ENCODE measurements at regions not wholly inside any gene's neighbourhood (a gene's known extent, or its start where the extent isn't known, plus 50 kb on each side); places are given as distances from the start of the nearest gene placed in this dataset.

DNA sequence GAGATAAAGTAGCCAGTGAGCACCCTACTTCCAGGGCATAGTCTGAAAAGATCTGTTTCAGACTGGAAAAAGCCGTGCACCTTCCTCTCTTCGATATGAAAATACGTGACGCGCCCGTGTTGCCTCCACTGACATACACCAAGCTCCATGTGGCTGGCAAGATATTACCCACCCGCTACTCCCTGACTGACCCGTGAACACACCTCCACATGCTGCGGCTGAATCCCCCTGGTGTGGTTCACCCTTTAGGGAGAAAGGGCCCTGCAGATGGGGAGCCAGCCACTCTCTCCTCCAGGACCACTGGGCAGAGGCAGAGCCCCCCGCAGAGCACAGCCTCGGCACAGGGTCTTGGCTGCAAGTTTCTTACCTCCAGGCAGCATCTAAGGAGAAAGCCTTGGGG, 245.0 kb downstream of the BRD1 start:
- no peak for DNase-seq

DNA sequence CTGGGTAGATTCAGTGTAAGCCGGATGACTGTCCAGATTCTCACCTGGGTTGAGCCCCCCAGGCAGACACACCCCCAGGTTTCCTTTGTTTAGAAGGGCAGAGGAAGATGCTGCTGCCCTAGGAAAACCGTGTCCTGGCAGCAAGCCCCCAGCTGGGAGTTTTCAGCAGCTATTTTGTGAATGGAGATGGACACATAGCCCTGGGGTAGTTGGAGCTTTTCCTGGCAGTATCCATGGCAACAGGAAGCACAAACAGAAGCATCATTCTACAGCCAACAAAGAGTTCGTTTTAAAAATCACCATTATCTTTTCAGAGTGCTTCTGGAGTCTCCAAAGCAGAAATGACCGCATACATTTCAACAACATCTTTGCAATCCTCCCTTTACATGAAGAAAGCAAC, 245.5 kb downstream of the BRD1 start:
- no peak for DNase-seq

DNA sequence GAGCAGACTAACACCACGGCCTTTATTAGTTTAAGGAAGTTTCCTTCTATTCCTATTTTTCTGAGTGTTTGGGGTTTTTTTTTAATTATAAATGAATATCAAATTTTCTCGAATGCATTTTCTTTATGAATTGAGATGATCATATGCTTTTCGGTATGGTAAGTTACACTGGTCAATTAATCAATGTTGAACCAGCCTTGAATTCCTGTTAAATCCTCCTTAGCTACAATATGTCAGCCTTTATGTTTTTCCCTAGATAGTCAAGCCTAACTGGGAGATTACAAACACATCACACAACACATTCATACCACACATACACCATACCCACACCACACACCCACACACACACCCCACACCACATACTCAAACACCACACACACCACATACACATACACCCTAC, 247.6 kb downstream of the BRD1 start:
- no peak for DNase-seq

- no peak for DNase-seq
Measured at GRCh38 chr22:49577168-49578060, 250.3 kb downstream of the BRD1 start.

DNA sequence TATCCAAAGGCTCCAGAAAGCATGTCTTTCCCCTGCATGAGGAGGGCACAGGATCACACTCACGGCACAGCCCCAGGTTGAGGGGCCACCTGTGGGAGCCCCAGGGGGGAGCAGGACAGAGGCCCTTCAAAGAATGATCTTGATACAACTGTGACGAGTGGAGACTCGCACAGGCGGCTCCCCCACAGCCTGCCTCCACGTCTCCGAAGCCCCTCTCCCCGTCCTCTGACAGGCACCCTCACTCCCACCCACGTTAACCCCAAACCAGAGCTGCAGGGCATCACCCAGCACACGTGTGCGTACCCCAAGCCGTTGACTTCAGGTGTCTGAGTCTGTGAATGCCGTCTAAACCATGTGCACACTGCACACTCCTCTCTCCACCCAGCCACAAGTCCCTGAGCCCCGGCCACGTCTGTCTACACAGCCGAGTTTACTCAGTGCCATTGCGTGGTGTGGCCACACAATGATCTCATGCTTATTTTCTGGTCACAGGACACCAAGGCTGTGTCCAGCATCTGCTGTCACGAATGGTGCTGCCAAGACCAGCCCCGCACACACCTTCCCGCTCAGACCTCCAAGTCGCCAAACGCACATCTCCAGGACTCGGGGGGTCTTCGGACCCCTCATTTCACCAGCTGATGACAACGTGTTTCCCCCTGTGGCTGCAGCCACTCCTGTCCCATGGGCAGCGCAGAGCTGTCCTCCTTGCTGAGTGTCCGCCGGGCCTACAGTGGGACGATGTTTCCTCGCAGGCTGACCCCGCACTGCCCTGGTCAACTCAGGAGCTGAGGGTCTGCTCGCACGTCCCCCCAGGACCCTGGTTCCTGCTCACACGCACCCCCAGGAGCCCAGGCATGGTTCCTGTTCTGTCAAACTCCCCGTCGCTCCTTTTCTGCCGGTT, 251.2 kb downstream of the BRD1 start:
- no peak for DNase-seq

DNA sequence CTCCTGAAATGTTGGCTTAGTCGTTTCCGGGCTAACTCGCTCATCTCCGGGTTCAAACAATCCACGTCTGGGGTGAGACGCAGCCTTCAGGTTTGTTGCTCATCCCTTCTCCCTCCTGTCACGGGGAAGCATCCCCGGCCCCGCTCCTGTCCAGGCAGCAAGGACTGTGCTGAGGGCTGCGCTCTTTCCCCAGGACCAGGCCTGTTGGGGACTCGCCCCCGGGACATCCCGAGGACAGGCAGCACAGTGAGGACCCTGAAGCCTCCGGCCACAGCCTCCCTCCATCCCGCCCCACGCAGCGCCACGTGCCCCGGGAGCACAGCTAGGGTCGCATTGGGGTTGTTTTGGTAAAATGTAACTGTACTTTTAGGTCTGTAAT, 252.0 kb downstream of the BRD1 start:
- no peak for DNase-seq

DNA sequence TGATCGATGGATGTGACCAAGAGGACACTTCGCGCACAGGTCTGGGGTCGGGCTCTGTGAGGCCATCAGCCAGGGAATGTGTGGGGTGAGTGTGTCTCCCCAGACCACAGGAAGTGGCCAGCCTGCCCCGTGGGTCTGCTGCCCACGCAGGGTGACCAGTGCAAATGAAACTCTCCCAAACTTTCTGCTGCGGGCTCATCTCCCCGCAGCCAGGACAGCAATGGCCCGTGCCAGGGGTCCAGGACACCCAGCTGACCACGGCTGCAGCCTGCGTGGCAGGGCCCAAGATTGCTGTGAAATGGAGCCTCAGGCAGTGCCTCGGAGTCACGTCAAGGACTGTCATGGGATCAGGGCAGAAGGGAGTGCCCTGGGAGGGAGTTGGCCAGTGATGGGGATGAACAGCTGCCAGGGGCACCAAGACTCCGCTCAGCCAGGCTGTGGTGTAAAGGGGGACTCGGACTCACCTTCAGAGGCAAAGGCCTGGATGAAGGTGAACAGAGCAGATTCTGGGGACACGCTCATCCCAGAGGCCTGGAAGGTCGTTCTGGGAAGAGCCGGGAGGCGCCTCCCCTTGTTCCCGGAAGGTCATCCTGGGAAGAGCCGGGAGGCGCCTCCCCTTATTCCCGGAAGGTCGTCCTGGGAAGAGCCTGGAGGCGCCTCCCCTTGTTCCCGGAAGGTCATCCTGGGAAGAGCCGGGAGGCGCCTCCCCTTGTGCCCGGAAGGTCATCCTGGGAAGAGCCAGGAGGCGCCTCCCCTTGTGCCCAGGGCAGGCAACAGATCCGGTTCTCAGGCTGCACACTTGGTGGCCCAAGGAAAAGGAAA, 252.6 kb downstream of the BRD1 start:
- no peak for DNase-seq

DNA sequence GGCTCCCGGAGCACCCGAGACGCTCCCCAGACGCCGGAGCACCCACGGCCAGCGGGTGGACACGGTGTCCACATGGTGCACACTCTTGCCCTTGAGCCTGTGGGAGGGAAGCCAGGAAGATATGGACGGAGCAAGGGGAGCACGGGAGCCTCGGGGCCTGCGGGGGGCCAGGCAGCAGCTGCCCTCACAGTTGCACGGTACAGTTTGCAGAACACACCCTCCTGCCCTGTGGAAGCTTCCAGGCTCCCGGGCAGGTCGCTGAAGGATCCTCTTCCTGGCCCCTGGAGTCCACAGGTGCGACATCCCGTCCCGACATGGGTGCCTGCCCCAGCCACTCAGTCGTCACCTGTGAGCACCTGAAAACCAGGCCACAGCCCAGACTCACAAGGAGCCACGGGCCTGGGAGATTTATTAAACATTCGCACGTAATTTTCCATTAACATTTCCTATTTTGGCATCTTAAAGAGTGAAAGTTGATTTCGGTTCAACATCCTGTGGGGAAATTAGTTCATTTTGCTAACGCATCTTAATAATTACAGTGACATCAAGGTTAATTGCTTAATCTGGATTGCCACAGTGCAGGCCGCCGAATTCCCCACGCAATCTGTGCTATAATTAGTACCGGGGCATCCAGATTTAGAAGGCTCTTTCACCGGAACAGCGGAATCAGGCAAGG, 253.3 kb downstream of the BRD1 start:
- DNase-seq, result no peak

GRCh38 chr22:49573109-49573765, 254.4 kb downstream of the BRD1 start:
- DNase-seq, result no peak

DNA sequence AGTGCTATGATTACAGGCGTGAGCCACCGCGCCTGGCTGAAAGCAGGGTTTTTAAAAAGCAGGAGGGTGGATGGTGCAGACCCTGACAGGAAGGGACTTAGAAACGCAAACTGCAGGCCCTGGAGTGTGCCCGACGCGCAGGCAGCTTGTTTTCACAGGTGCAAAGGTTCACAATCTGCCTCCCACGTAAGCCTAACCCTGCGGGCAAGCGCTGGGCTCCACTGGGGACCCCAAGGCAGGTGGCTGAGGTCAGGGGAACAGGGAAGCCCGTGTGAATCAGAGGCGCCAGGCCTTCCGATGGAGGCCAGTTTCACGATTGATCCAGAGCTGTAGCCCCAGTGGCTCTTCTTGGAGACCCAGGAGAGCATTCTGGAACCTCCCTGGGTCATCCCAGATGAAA, 256.3 kb downstream of the BRD1 start:
- no peak for DNase-seq

DNA sequence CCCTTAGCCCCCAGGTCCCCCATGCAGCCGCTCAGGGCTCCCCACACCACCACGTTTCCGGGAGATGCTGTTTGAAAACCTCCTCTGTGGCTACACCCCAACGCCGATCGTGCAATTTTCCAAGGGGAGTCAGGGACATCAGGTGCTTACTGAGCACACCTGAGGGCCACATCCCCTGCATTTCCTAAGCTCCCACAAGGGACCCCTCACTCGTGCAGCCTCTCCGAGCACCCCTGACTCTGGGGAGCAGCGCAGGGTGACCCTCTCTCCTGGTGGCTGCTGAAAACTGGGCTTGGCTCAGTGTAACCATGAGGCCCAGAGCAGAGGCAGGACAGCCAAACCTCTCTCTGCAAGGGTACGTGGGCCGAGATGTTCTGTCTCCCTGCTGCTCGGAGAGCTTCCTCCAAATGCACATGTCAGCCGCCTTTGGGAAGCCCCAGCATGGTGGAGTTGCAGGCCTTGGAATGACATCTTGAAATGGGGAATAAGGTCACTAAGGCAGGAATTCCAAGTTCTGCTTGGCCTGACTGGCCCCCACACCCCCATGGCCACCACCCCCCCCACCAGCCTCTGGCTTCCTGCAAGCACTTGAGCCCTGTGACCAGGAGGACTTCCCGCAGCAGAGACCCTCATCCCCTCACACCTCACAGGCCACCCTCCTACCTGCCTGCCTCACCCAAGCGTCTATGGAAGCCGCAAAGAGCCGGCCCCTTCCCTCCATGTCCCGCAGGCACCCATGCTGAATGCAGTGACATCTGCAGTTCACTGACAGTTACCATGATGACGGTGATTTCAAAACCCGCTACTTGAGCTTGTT, 257.4 kb downstream of the BRD1 start:
- DNase-seq, result no peak

- no peak for DNase-seq
Measured at GRCh38 chr22:49569286-49570031, 258.2 kb downstream of the BRD1 start.

DNA sequence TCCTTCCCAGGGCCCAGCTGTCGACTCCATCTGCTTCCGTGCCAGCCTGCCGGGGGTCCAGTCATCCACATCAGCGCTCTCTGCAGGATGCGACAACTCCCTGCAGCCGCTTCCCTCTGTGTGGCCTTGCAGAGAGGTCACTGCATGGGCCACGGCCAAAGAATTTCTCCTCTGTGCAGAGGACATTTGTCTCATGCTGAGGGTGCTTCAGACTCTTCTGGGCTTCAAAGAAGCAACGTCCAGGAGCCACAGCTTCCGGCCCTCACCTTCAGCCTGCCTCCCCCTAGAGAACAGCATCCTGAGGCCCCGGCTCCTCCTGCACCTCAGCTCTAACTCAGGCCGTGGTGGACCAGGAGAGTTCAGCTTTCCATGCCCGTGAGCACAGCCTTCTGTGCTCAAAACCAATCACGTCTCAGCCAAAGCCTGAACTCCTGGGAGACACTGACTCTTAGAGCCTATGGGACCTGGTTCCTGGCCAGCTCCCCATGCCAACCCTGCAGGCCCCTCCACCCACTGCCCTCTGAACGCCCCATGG, 258.9 kb downstream of the BRD1 start:
- DNase-seq, result no peak

GRCh38 chr22:49567899-49568750, 259.5 kb downstream of the BRD1 start:
- DNase-seq, result no peak

GRCh38 chr22:49566693-49567092, 261.0 kb downstream of the BRD1 start:
- no peak for DNase-seq

- no peak for DNase-seq
Measured at GRCh38 chr22:49566141-49566541, 261.5 kb downstream of the BRD1 start.

- DNase-seq, result no peak
Measured at GRCh38 chr22:49565516-49565855, 262.2 kb downstream of the BRD1 start.

- no peak for DNase-seq
Measured at GRCh38 chr22:49564666-49565515, 262.8 kb downstream of the BRD1 start.

All from CD4-positive, alpha-beta T cell treated with Interleukin-17A for 4 hours (primary cell).